OCI-LY3 (cell line): ENCODE measurements at regions not wholly inside any gene's neighbourhood (a gene's known extent, or its start where the extent isn't known, plus 50 kb on each side); places are given as distances from the start of the nearest gene placed in this dataset.

ENCODE experiments used
- EZH2phosphoT487 ChIP-seq: fragments of 200-600 bp; shearing (Covaris generic); IDR thresholded peaks from 2 replicates; pipeline ENCODE4 v1.6.1; 2018; ENCODE audit warnings: antibody characterized with exemption, mixed run types, low read depth
- TF ChIP-seq, protein P1 (sequence below): fragments of 200-600, 300-600 bp; sonication (generic); IDR thresholded peaks from 2 replicates; pipeline ENCODE4 v1.5.1; 2014; ENCODE audit warnings: antibody characterized with exemption, low read length, low read depth

- TF ChIP-seq, protein P1, sequence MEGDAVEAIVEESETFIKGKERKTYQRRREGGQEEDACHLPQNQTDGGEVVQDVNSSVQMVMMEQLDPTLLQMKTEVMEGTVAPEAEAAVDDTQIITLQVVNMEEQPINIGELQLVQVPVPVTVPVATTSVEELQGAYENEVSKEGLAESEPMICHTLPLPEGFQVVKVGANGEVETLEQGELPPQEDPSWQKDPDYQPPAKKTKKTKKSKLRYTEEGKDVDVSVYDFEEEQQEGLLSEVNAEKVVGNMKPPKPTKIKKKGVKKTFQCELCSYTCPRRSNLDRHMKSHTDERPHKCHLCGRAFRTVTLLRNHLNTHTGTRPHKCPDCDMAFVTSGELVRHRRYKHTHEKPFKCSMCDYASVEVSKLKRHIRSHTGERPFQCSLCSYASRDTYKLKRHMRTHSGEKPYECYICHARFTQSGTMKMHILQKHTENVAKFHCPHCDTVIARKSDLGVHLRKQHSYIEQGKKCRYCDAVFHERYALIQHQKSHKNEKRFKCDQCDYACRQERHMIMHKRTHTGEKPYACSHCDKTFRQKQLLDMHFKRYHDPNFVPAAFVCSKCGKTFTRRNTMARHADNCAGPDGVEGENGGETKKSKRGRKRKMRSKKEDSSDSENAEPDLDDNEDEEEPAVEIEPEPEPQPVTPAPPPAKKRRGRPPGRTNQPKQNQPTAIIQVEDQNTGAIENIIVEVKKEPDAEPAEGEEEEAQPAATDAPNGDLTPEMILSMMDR, result peak; percentile 72
- no peak for TF ChIP-seq EZH2phosphoT487
These were observed 226.4 kb downstream of the MAGEB5 start for GRCh38 chrX:26442340-26442739.
